NCI-H2107 treated with DMSO at 0.1 percent for 48 hours (cell line): ENCODE measurements at regions not wholly inside any gene's neighbourhood (a gene's known extent, or its start where the extent isn't known, plus 50 kb on each side); places are given as distances from the start of the nearest gene placed in this dataset.
"Not testable (repeated sequence)": the region's sequence is repeated elsewhere in the genome, so short reads cannot be mapped to it uniquely, and the experiment has no call there.

Source experiments
- DNase-seq: peaks from one replicate; lab custom pipeline; 2025; ENCODE audit not compliant: unreplicated experiment; lab: John Stamatoyannopoulos, UW

- DNase-seq = no peak
These were observed 378.8 kb upstream of the FAR2 start for GRCh38 chr12:28770322-28770721.

GRCh38 chr12:28771968-28772367 is 377.1 kb upstream of the FAR2 start:
- no peak for DNase-seq

GRCh38 chr12:28775556-28775955 is 373.5 kb upstream of the FAR2 start:
- DNase-seq = no peak

GRCh38 chr12:28776220-28776619 is 372.9 kb upstream of the FAR2 start:
- peak; percentile 69 for DNase-seq

GRCh38 chr12:28776913-28777422 is 372.1 kb upstream of the FAR2 start:
- DNase-seq = peak; percentile 65

- peak; percentile 94 for DNase-seq
These were observed 371.3 kb upstream of the FAR2 start for GRCh38 chr12:28777603-28778365.

- no peak for DNase-seq
These were observed 369.0 kb upstream of the FAR2 start for GRCh38 chr12:28780096-28780495.

GRCh38 chr12:28780960-28781359 is 368.1 kb upstream of the FAR2 start:
- DNase-seq = no peak

- no peak for DNase-seq
These were observed 367.1 kb upstream of the FAR2 start for GRCh38 chr12:28781671-28782652.

GRCh38 chr12:28782812-28783211 is 366.3 kb upstream of the FAR2 start:
- DNase-seq = no peak

GRCh38 chr12:28787151-28787550 is 361.9 kb upstream of the FAR2 start:
- no peak for DNase-seq

- not testable (repeated sequence) for DNase-seq
These were observed 360.8 kb upstream of the FAR2 start for GRCh38 chr12:28788256-28788655.

GRCh38 chr12:28793581-28794151 is 355.4 kb upstream of the FAR2 start:
- DNase-seq = no peak

- DNase-seq = no peak
These were observed 354.9 kb upstream of the FAR2 start for GRCh38 chr12:28794211-28794610.

- DNase-seq = no peak
These were observed 354.3 kb upstream of the FAR2 start for GRCh38 chr12:28794786-28795185.

GRCh38 chr12:28795311-28795710 is 353.8 kb upstream of the FAR2 start:
- DNase-seq = no peak

- DNase-seq = no peak
These were observed 349.7 kb upstream of the FAR2 start for GRCh38 chr12:28799348-28799747.

- DNase-seq = no peak
These were observed 348.9 kb upstream of the FAR2 start for GRCh38 chr12:28800129-28800528.

GRCh38 chr12:28802706-28803438 is 346.2 kb upstream of the FAR2 start:
- DNase-seq = no peak

GRCh38 chr12:28807535-28807934 is 341.5 kb upstream of the FAR2 start:
- no peak for DNase-seq

- no peak for DNase-seq
These were observed 337.6 kb upstream of the FAR2 start for GRCh38 chr12:28811457-28811856.
